A204.1 (cell line): ENCODE measurements at regions not wholly inside any gene's neighbourhood (a gene's known extent, or its start where the extent isn't known, plus 50 kb on each side); places are given as distances from the start of the nearest gene placed in this dataset.

Experiments
- FAIRE-seq: peaks from 2 replicates; lab custom pipeline; 2012; peaks lifted over from hg19 to GRCh38; lab: Jason Lieb, UNC

DNA sequence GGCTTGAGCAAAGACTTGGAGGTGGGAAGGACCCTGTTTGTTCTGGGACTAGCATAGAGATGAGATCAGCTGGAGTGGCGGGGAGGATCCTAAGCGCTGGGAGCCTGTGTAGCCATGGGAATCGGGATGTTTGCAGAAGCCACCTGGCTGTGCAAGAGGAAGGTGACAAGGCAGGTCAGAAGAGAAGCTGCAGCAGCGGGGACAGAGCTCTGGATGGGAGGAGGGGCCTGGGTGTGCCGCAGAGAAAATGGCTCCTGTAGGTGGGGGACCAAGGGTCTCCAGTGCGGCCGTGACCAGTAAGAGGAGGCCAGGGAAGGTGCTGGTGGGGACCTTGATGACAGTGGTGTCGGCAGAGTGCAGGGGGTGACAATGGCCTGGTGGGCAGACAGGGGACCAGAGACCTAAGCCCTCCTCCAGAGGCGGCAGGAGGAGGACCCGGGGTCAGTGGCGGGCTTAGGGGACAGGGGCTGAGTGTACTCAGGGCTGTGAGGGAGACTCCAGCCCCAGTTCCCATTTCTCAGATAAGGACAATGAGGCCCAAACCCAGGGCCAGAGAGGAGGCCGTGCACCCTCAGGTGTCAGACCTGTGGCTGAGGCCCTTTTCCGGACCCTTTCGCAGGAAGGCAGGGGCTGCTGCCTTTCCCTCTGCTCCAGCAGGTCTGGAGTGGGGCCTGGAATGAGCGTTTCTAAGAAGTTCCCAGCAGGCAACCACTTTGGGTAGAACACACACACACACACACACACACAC lies 206.6 kb upstream of the RTL1 start:
- FAIRE-seq: no peak

GRCh38 chr14:101110729-101111619 lies 207.5 kb upstream of the RTL1 start:
- FAIRE-seq: no peak

GRCh38 chr14:101111620-101112290 lies 208.2 kb upstream of the RTL1 start:
- no peak for FAIRE-seq

DNA sequence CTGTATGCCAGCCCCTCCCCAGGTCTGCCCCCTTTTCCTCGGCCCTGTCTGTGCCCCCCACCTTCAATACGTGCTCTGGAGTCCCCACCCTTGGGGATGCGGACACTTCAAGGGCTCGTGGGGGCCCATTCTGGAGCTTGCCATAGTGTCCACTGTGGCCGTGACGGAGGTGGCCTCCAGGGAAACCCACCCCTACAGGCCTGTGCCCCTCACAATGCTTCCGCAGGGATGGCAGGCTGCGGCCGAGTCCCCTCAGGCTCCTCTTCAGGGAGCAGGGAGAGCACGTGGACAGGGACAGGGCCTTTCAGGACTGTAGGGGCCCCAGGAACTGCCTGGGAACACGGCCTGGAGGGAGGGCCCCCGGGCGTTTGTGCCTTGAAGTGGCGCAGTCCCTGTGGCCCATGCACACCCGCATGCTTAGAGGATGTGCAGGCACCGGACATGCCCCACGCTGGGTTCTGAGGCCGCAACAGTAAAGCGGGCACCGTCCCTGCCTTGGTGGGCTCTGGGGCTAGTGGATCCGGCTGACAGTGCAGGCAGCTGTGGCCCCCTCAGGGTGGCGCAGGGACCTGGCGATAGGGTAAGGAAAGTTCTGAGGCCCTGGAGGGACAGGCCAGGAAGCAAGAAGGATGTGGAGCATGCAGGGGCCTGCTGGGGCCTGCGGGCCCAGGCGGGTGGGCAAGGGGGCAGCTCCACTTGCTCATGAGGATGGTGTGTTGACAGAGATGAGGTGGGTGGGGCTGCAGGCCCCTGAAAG lies 209.0 kb upstream of the RTL1 start:
- FAIRE-seq: no peak

- FAIRE-seq: no peak
Measured at GRCh38 chr14:101113108-101113612, 209.6 kb upstream of the RTL1 start.

- no peak for FAIRE-seq
Measured at GRCh38 chr14:101113835-101114725, 210.6 kb upstream of the RTL1 start.

DNA sequence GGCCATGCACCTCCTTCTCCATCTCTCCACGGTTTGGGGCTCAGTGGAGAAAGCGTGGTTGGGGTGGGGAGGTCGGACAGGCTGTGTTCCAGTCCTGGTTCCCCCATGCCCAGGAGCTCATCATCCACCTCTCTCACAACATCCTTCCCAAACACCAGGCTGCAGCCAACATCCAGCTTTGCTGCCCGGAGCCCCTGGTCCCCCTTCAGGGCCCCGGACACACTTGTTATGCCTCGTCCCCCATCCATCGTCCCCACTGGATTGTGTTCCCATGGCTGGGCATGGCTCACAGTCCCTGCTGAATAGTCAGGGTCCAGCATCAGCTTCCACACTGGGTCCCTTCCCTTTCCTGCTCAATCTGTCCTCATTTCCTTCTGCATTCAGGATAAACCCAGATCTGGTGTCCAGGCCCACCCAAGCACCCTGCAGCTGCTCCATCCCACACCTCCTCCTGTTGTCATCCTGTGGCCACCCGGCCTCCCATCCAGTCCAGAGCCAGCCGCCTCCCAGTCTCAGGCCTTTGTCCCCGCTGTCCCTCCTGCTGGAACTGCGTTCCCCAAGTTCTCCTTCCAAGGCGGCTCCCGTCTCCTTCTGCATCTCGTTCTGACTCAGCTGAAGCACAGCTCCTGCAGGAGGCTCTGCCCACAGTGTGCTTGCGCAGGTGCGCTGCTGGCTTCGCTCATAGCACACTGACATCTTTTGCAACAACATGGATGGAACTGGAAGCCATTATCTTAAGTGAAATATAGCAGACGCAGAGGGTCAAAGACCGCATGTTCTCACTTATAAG lies 211.4 kb upstream of the RTL1 start:
- no peak for FAIRE-seq

GRCh38 chr14:101115652-101116051 lies 212.1 kb upstream of the RTL1 start:
- no peak for FAIRE-seq

- no peak for FAIRE-seq
Measured at GRCh38 chr14:101116065-101116464, 212.5 kb upstream of the RTL1 start.

GRCh38 chr14:101116486-101117130 lies 213.1 kb upstream of the RTL1 start:
- no peak for FAIRE-seq

DNA sequence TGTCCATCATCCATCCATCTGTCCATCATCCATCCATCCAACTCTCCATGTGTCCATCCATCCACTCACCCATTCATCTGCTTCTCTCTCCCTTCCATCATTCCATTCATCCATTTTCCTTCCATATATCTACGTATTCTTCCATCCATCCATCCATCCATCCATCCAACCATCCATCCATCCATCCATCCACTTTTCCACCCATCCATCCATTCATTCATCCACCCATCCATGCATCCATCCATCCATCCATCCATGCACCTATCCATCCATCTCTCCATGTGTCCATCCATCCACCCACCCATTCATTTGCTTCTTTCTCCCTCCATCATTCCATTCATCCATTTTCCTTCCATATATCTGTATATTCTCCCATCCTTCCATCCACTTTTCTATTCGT lies 214.0 kb upstream of the RTL1 start:
- FAIRE-seq: no peak

DNA sequence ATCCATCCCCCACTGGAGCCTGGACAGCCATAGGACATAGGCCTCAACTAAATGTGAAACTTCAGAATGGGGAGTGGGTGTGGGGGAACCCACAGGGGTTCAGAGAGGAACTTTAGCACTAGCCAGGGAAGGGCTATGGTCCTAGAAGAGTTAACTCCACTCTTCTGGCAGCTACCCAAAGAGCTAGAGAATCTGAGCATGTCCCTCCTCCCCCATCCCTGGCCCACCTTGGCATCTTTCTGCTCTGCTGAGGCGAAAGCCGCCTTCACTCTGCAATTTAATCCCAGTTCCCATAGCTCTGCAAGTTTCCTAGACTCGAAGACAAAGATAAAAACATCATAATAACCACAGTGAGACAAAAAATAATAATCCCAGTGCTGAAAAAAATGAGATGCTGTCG lies 214.7 kb upstream of the RTL1 start:
- no peak for FAIRE-seq

- FAIRE-seq: no peak
Measured at GRCh38 chr14:101118746-101119591, 215.4 kb upstream of the RTL1 start.

DNA sequence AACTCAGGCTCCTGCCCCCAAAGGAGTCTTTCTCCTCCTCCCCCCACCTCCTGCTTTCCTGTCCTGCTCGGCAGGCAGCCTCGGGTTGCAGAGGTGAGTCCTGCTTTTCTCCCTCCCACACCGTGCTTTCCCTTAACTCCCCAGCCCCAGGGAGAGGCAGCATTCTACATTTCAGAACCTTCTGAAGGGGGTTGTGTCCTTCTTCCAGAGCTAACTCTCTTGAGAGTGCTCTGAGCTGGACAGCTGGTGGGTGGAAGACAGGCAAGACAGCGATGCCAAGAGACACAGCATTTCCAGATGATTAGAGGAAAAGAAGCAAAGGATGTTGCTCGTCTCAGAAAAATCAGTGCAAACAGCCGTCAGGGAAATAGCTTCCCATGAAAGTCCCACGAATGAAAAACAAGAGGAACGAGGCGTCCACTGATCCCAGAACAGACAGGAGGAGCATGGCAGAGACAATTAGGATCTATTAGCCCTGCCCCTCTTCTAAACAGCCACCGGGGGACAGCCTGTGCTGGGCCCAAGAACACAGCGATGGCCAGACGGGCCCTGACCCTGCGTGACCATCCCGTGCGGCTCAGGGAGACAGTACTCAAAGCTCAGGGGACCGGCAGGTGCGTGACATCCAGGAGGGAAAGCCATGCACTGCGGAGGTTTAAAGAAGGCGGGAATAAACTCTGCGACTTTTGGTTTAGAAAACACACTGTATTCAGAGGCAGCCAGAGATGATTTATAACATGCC lies 216.5 kb upstream of the RTL1 start:
- no peak for FAIRE-seq

DNA sequence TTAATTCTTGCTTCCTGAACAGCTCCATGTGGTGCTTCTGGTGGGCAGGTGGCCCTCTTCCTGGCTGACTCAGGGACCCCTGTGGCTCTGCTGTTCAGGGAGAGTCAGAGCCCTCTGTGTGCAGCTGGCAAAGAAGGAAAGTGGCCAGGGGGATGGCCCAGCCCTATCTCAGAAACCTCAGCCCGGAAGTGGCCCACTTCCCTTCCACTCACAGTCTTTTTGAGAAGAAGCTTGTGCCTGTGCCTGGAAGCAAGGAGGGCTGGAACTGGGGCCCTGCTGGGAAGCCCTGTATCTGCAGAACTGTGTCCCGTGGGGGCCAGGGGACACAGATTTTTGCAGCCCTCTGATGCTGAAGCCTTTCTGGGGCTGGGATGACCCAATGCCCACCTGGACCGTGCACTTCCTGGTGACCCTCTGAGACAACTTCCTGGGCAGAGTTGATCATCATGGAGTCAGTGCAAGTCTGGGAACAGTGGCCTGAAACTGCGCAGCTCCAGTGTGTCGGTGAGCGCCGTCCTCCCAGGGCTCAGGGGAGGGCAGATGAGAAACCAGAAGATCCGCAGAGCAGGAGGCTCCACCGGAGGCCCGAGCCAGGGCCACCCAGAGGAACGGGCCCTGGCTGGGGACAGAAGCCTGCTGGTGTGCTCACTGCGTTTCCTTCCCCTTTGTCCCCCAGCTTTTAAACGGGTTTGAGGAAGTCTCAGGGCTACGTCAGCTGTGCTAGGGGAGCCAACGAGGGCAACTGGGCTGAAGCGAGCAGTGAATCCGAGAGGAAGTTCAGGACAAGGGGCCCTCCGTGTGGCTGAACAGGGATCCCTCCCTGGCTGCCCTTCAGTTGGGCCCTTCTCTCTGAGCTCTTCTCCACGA lies 217.4 kb upstream of the RTL1 start:
- no peak for FAIRE-seq

- no peak for FAIRE-seq
Measured at GRCh38 chr14:101121508-101122139, 218.1 kb upstream of the RTL1 start.
